Epithelial cell of proximal tubule (primary cell): ENCODE measurements at regions not wholly inside any gene's neighbourhood (a gene's known extent, or its start where the extent isn't known, plus 50 kb on each side); places are given as distances from the start of the nearest gene placed in this dataset.
"Not testable (repeated sequence)": the region's sequence is repeated elsewhere in the genome, so short reads cannot be mapped to it uniquely, and the experiment has no call there.

ENCODE experiments used
- DNase-seq: peaks from one replicate; pipeline ENCODE4 v3.0.0-alpha.2; 2011; ENCODE audit warnings: low read depth
- H3K4me3 ChIP-seq: 2 replicates; pipeline ENCODE4 v1.5.1; 2011; ENCODE audit warnings: low read depth, mild to moderate bottlenecking, low read length
- CTCF ChIP-seq: conservative IDR thresholded peaks from 2 replicates; pipeline ENCODE4 v1.5.1; 2012; ENCODE audit warnings: low read depth, mild to moderate bottlenecking, low read length

DNA sequence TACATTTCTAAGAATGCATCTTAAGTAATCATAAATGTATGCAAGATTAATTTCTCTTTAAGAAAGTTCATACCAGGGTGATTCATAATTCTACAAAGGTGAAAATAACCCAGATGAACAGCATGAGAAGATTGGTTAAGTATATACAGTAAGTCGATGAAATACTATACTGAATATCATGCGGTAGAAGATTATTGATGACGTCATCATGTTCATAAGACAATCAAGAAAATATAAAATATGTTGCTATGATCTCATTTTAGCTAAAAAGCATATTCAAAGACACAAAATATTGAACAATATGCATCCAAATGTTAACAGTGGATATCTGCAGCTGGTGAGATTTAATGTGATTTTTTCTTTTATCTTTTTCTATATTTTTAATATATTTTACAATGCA lies 312.0 kb upstream of the FGF13 start:
- H3K4me3 ChIP-seq = no peak overlapping the region
- no peak for TF ChIP-seq CTCF
- no peak for DNase-seq

GRCh38 chrX:139020801-139021200 lies 309.3 kb upstream of the FGF13 start:
- TF ChIP-seq CTCF = no peak
- no peak for DNase-seq
- no peak overlapping the region for H3K4me3 ChIP-seq

DNA sequence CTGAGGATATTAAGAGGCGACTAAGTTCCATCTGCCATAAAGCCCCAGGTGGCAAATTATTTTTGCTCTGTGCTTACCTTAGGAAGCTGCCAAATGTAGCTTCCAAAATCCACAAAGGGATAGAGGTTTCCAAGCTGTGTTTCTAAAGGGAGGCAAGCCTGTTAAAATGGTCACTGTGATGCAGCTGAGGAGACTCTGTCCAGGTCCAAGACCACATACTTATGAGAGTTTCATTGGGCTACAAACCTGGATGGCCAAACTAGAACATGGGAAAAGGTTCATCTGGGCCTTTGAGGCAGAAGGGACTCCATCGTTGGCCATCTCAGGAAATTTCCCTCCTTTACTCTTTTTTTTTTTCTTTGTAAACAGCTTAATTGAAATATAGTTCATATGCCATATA lies 306.9 kb upstream of the FGF13 start:
- DNase-seq = no peak
- no peak for TF ChIP-seq CTCF
- no peak overlapping the region for H3K4me3 ChIP-seq

- H3K4me3 ChIP-seq = no peak overlapping the region
- no peak for TF ChIP-seq CTCF
- no peak for DNase-seq
Observed at GRCh38 chrX:139015627-139016026, 304.1 kb upstream of the FGF13 start.

DNA sequence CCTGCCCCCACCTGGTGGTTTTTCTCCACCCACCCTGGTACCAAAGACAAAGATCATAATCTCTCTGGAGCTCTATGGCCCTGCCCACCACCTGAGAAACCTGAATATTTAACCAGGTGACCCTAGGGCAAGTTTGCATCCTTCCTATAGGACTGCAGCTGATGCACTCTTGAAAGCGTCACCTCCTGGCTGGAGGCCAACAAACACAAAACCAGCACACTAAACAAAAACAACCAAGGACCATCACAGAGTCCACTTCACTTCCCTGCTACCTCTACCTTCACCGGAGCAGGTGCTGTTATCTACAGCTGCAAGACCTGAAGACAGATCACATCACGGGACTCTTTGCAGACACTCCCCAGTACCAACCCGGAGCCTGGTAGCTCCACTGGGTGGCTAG lies 296.7 kb upstream of the FGF13 start:
- no peak for TF ChIP-seq CTCF
- no peak for DNase-seq
- no peak overlapping the region for H3K4me3 ChIP-seq

- not testable (repeated sequence) for DNase-seq, H3K4me3 ChIP-seq
Observed at GRCh38 chrX:139003856-139004527, 292.5 kb upstream of the FGF13 start.

- no peak for TF ChIP-seq CTCF
- no peak overlapping the region for H3K4me3 ChIP-seq
- DNase-seq = no peak
Observed at GRCh38 chrX:139002319-139002718, 290.8 kb upstream of the FGF13 start.

GRCh38 chrX:138996268-138996667 lies 284.8 kb upstream of the FGF13 start:
- DNase-seq = no peak
- no peak for TF ChIP-seq CTCF
- no peak overlapping the region for H3K4me3 ChIP-seq
